Tibial nerve (tissue), 4 donors: ENCODE measurements at regions not wholly inside any gene's neighbourhood (a gene's known extent, or its start where the extent isn't known, plus 50 kb on each side); places are given as distances from the start of the nearest gene placed in this dataset.

Experiments
- DNase-seq, 2 donors: peaks; one replicate each; pipeline ENCODE4 v3.0.0-alpha.2; 2019; ENCODE audit warnings: low spot score in 2 of 2
- H3K27ac ChIP-seq, 4 donors: fragments of 200-600 bp; sonication (generic) in 3 of 4; one replicate each; pipeline ENCODE4 v1.5.1; 2017 to 2019; ENCODE audit warnings: mild to moderate bottlenecking in 1 of 4
- H3K27me3 ChIP-seq, 2 donors: fragments of 200-600 bp; sonication (generic) in 1 of 2; one replicate each; pipeline versions ENCODE4 v1.5.1 to v1.6.0; 2017 to 2019
- H3K36me3 ChIP-seq, 3 donors: fragments of 200-600 bp; sonication (generic); one replicate each; pipeline ENCODE4 v1.5.1; 2018 to 2019
- H3K4me1 ChIP-seq, 4 donors: fragments of 200-600 bp; sonication (generic) in 3 of 4; one replicate each; pipeline ENCODE4 v1.5.1; 2017 to 2019
- H3K4me3 ChIP-seq, 4 donors: fragments of 200-600 bp; sonication (generic) in 3 of 4; one replicate each; pipeline ENCODE4 v1.5.1; 2017 to 2019; ENCODE audit warnings: mild to moderate bottlenecking in 1 of 4, moderate library complexity in 1 of 4
- H3K9me3 ChIP-seq, 4 donors: fragments of 200-600 bp; sonication (generic) in 3 of 4; one replicate each; pipeline ENCODE4 v1.5.1; 2017 to 2019
- EP300 ChIP-seq, 2 donors: sonication (generic); formaldehyde crosslinking; IDR thresholded peaks; one replicate each; pipeline ENCODE4 v1.6.1; 2017; ENCODE audit warnings: antibody characterized with exemption in 2 of 2, mild to moderate bottlenecking in 1 of 2
- POLR2A ChIP-seq, 2 donors: fragments of 450-650 bp; IDR thresholded peaks; one replicate each; pipeline ENCODE4 v1.6.1; 2017; ENCODE audit warnings: antibody characterized with exemption in 2 of 2, mild to moderate bottlenecking in 2 of 2, moderate library complexity in 2 of 2
- WGBS, 2 donors: methylation state at CpG; one replicate each; pipeline ENCODE4 v1.1.5; 2018; 5-methylcytosine and 5-hydroxymethylcytosine counted together
- TF ChIP-seq, protein P1 (sequence below), 5 experiments: fragments of 200-600 bp in 3 of 5; fragments of 450-650 bp in 2 of 5; sonication (generic) in 3 of 5; IDR thresholded peaks; one replicate each; pipeline ENCODE4 v1.5.1; 2016 to 2019; ENCODE audit warnings: antibody characterized with exemption in 5 of 5, mild to moderate bottlenecking in 3 of 5, moderate library complexity in 2 of 5

DNA sequence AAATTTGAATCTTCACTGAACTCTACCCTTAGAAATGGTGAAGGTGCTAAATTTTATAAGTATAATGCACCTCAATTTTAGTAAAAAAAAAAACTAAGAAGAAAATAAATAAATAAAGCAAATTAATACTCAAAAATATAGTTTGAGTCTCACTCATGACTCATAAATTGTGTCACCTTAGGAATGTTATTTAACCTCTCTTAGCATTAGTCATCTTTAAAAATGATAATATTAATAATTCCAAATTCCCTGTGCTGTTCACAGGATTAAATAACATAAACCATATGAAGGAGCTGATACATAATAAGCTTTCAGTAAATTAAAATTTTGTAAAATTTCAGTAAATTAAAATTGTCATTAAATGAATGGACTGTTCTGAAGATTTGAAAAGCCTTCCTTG is 339.8 kb upstream of the RGMB start:
- Histone ChIP-seq H3K27me3 (no peaks in the 10 kb centered on the region), H3K36me3 (no peaks in the 10 kb centered on the region), H3K27ac (no peak overlapping the region), H3K4me1 (peaks cover 0 to 9% (median 6%) of the 10 kb centered on the region in 4 donors), H3K9me3 (peaks cover 0 to 8% (median 0%) of the 10 kb centered on the region in 4 donors), H3K4me3 (no peak overlapping the region)
- DNase-seq: no peak
- TF ChIP-seq, protein P1, sequence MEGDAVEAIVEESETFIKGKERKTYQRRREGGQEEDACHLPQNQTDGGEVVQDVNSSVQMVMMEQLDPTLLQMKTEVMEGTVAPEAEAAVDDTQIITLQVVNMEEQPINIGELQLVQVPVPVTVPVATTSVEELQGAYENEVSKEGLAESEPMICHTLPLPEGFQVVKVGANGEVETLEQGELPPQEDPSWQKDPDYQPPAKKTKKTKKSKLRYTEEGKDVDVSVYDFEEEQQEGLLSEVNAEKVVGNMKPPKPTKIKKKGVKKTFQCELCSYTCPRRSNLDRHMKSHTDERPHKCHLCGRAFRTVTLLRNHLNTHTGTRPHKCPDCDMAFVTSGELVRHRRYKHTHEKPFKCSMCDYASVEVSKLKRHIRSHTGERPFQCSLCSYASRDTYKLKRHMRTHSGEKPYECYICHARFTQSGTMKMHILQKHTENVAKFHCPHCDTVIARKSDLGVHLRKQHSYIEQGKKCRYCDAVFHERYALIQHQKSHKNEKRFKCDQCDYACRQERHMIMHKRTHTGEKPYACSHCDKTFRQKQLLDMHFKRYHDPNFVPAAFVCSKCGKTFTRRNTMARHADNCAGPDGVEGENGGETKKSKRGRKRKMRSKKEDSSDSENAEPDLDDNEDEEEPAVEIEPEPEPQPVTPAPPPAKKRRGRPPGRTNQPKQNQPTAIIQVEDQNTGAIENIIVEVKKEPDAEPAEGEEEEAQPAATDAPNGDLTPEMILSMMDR (IDR thresholded peaks at IDR 0.05): no peak
- TF ChIP-seq EP300 (IDR thresholded peaks at IDR 0.05): no peak
- no peak for TF ChIP-seq POLR2A (IDR thresholded peaks at IDR 0.05)

DNA sequence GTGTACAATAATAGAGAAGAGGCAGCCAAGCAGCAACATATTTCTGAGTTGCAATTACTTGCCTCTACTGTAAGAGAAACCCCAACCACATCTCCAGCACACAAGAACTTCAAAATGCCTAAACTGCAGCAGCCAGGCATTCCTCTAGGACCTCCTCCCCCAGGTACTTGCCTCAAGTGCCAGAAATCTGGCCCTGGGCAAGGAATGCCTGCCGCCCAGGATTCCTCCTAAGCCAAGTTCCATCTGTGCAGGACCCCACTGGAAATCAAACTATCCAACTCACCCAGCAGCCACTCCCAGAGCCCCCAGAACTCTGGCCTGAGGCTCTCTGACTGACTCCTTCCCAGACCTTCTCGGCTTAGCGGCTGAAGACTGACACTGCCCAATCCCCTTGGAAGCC is 336.8 kb upstream of the RGMB start:
- WGBS, 2 donors: 90 to 92% methylated on average over 3 of the region's 3 CpGs
- H3K36me3 ChIP-seq: no peaks in the 10 kb centered on the region
- H3K27me3 ChIP-seq: no peaks in the 10 kb centered on the region
- TF ChIP-seq EP300 (IDR thresholded peaks at IDR 0.05): no peak
- TF ChIP-seq, protein P1 (IDR thresholded peaks at IDR 0.05): no peak
- TF ChIP-seq POLR2A (IDR thresholded peaks at IDR 0.05): no peak
- H3K9me3 ChIP-seq: peaks cover 0 to 25% (median 0%) of the 10 kb centered on the region in 4 donors
- no peaks in the 10 kb centered on the region for H3K4me1 ChIP-seq
- H3K27ac ChIP-seq: no peak overlapping the region
- H3K4me3 ChIP-seq: no peak overlapping the region
- DNase-seq: no peak

DNA sequence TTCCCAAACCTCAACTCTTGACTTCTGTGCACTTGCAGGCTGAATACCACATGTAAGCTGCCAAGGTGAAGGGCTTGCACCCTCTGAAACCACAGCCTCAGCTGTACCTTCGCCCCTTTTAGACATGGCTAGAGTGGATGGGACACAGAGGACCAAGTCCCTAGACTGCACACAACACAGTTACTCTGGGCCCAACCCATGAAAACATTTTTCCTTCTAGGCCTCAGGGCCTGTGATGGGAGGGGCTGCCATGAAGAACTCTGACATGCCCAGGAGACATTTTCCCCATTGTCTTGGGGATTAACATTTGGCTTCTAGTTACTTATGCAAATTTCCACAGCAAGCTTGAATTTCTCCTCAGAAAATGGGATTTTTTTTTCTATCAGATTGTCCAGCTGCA is 331.0 kb upstream of the RGMB start:
- no peaks in the 10 kb centered on the region for H3K4me1 ChIP-seq
- TF ChIP-seq, protein P1 (IDR thresholded peaks at IDR 0.05): no peak
- TF ChIP-seq POLR2A (IDR thresholded peaks at IDR 0.05) (no peak), EP300 (IDR thresholded peaks at IDR 0.05) (no peak)
- peaks cover 0 to 34% (median 0%) of the 10 kb centered on the region in 4 donors for H3K9me3 ChIP-seq
- H3K36me3 ChIP-seq: no peaks in the 10 kb centered on the region
- DNase-seq: no peak
- no peak overlapping the region for H3K4me3 ChIP-seq
- no peaks in the 10 kb centered on the region for H3K27me3 ChIP-seq
- WGBS, 2 donors: 71 to 100% methylated on average over 1 of the region's 1 CpG
- H3K27ac ChIP-seq: no peak overlapping the region

DNA sequence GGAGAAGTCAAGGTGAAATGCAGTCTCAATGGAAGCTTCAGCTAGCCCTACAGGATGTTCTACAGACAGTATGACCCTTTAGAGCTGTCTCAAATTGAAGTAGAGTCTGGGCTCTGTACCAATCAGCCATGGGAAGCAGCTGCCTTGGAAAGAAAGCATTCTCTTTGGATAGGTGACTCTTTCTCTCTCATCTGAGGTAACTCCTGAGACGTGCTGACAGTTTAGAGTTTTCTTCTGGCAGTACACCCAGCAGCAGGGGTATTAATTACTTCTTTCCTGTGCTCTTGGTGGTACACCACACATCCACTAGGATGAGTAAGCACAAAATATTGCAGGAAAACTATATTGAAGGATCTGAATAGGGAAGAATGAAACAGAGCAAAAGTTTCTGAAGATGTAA is 329.6 kb upstream of the RGMB start:
- H3K27me3 ChIP-seq: no peaks in the 10 kb centered on the region
- no peaks in the 10 kb centered on the region for H3K36me3 ChIP-seq
- DNase-seq: no peak
- no peak for TF ChIP-seq EP300 (IDR thresholded peaks at IDR 0.05)
- TF ChIP-seq POLR2A (IDR thresholded peaks at IDR 0.05): no peak
- TF ChIP-seq, protein P1 (IDR thresholded peaks at IDR 0.05): no peak
- H3K27ac ChIP-seq: no peak overlapping the region
- H3K4me1 ChIP-seq: no peaks in the 10 kb centered on the region
- peaks cover 0 to 34% (median 0%) of the 10 kb centered on the region in 4 donors for H3K9me3 ChIP-seq
- WGBS, 2 donors: 69 to 86% methylated on average over 1 of the region's 1 CpG
- H3K4me3 ChIP-seq: no peak overlapping the region

DNA sequence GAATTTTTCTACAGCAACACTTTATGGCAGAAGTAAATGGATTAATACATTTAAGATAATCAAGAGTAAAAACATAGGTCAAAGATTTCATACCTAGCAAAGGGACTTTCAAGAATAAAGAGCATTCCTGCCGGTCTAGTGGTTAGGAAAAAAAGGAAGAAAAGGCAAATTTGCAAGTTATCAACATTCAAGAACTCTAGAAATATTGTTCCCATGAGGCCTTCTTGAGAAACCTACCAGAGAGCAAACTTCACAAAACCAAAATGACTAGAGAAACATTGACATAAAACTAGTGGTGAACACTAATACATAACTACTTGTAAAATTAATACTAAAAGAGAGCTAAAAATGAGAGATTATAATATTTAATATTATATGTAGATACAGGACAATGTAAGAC is 320.2 kb upstream of the RGMB start:
- no peak for DNase-seq
- Histone ChIP-seq H3K9me3 (no peaks in the 10 kb centered on the region), H3K27me3 (no peaks in the 10 kb centered on the region), H3K27ac (no peak overlapping the region), H3K4me1 (peaks cover 0 to 21% (median 4%) of the 10 kb centered on the region in 4 donors), H3K36me3 (no peaks in the 10 kb centered on the region), H3K4me3 (no peak overlapping the region)
- 36 to 44% methylated on average over 1 of the region's 1 CpG for WGBS, 2 donors
- TF ChIP-seq EP300 (IDR thresholded peaks at IDR 0.05) (no peak), POLR2A (IDR thresholded peaks at IDR 0.05) (no peak)
- TF ChIP-seq, protein P1 (IDR thresholded peaks at IDR 0.05): no peak
